ENCODE measurements at regions not wholly inside any gene's neighbourhood (a gene's known extent, or its start where the extent isn't known, plus 50 kb on each side); places are given as distances from the start of the nearest gene placed in this dataset.

- DNase-seq, result no peak
Measured at GRCh38 chr17:34733333-34733732, 154.0 kb downstream of the TMEM132E start.

- no peak for DNase-seq
Measured at GRCh38 chr17:34730816-34731215, 151.4 kb downstream of the TMEM132E start.

DNA sequence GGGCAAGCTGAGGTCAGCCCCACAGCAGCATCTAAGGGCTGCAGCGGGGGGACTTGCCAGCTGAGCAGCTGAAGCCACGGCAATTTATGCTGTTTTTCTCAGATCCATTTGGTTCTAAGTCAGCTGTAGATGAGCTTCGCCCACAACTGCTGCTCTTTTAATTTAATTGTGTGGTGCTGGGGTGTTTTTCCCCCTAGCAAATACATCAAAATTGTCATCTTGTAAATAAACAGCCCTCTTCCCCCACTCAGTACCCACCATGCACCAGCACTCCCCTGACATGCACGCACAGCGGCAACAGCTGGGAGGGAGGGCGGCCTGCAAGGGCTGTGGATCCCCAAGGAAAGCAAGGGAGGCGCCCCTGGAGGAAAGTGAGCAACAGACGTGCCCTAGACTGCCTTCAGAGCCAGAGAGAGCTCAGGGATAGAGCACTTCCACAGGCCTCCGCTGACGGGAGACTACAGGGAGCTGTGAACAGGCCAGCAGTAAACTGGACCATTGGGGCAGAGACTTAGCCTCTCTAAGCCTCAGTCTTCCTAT, 149.5 kb downstream of the TMEM132E start:
- DNase-seq, result no peak

- DNase-seq, result no peak
Measured at GRCh38 chr17:34727601-34728000, 148.2 kb downstream of the TMEM132E start.

GRCh38 chr17:34726536-34727384, 147.4 kb downstream of the TMEM132E start:
- no peak for DNase-seq

DNA sequence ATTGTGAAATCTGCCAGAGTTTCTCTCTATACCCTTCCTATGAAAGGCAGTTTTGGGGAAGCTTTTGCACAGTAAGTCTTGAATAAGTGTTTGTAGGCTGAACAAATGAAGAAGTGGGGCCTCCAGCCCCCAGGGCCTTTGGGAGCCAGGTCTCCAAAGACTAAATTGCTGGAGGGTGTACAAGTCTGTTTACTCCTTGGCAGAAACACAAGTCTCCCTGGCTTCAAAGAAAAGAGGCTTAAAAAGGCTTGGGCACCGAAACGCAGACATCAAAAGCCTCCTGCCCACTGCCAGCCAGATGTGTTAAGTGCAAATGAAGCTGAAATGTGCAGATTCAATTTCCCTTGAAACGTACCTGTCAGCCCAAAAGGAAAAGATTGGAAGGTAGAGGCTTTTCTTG, 146.3 kb downstream of the TMEM132E start:
- no peak for DNase-seq

- DNase-seq, result no peak
Measured at GRCh38 chr17:34725008-34725407, 145.6 kb downstream of the TMEM132E start.

- no peak for DNase-seq
Measured at GRCh38 chr17:34723875-34724274, 144.5 kb downstream of the TMEM132E start.

GRCh38 chr17:34721326-34721725, 141.9 kb downstream of the TMEM132E start:
- no peak for DNase-seq

DNA sequence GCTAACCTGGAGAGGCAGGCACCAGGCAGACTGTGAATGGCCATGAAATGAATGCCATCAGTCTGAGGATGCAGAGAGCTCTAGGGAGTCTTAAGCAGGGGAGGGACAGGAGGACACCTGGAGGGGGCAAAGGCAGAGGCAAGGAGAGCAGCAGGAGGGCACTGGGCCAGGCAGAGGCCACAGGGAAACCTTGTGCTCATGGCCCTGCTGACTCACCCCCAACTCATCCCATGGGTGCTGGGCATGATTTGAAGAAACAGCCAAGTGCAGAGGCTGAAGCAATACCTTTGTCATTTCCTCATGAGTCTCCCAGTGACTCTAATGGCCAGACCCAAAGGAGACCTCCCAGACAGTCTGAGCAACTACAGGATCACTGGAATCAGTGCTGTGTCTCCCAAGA, 141.4 kb downstream of the TMEM132E start:
- no peak for DNase-seq

GRCh38 chr17:34719569-34719968, 140.2 kb downstream of the TMEM132E start:
- no peak for DNase-seq

DNA sequence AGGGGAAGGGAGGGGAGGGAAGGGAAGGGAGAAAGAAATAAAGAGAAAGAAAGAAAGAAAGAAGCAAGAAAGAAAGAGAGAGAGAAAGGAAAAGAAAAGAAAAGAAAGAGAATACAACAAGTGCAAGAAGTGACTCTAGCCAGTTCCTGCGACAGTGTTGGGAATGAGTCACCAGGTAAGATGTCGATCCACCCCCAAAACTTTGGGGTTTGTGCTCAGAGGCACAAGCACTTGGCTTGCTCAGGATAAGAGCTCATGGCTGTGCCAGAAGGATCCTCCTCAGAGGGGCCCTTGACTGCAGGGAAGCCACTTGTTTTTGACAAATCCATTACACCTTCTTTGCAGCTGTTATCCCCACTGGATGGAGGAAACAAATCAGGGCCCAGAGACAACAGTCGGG, 137.7 kb downstream of the TMEM132E start:
- no peak for DNase-seq

GRCh38 chr17:34716291-34716690, 136.9 kb downstream of the TMEM132E start:
- DNase-seq, result no peak

- DNase-seq, result no peak
Measured at GRCh38 chr17:34715504-34715903, 136.1 kb downstream of the TMEM132E start.

GRCh38 chr17:34714475-34715410, 135.4 kb downstream of the TMEM132E start:
- DNase-seq, result no peak

DNA sequence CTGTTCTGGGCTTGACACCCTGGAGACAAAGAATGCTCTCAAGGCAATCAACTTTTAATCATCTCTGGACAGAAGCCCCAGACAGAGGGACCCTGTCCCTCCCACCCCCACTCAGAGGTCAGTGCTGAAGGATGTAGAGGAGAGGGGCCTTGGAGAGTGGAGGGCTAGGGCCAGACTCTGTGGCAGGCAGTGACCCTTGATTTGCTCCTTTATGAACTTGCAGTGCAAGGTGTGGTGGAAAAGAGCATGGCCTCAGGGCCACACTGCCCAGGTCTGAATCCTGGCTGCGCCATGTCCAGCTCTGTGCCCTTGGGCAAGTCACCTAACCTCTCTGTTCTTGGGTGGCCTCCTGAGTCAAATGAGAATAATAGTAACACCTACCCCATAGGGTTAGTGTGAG, 134.3 kb downstream of the TMEM132E start:
- DNase-seq, result no peak

DNA sequence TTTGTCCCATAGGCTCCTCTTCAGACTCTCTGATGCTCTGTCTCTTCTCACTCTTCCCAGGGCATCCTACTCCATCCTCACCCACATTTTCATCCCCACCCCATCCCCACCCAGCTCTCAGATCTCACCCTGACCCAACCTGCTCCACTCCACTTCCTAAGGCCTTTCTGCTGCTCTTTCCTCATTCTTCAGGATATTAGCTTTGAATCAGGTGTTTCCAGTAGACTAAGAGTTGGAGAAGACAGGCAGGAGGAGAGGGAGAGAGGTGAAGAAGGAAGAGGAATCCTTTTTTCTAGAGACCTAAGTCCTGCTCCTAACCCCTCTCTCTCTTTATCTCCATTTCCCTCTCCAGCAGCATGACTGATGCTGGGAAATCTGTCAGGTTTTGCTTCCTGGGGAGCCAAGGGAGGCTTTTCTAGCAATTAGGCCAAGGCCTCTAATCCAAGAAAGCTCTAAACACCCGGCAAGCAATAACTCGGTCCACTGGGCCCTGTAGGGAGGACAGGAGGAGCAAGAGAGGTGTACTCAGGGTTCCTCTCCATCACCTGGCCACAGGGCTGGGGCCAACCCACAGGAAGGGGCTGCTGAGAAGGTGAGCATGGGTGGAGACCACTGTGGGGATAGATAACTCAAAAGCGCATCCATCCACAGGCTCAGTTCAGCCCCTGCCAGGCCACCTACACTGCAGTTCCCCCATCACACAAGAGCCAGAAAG, 133.3 kb downstream of the TMEM132E start:
- no peak for DNase-seq

- no peak for DNase-seq
Measured at GRCh38 chr17:34711646-34712045, 132.3 kb downstream of the TMEM132E start.

DNA sequence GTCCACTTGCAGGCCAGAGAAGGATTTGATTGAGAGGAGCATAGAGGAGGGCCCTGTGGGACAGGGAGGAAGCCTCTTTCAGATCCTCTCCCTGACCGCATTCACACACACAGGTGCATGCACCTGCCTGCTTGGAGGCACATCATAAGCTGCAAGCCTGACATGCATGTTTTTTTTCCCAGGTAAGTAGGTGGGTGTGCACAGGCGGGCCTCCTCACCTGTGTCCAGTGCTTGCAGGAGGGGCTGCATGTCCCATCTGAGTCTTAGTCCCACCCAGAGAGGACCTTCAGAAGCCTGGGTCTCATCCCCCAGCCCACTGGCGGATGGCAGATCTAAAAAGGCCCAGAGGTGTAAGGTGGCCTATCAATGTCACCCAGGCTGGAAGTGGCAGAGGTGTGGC, 130.8 kb downstream of the TMEM132E start:
- DNase-seq, result no peak

- no peak for DNase-seq
Measured at GRCh38 chr17:34709158-34709754, 129.9 kb downstream of the TMEM132E start.

GRCh38 chr17:34706029-34706428, 126.6 kb downstream of the TMEM132E start:
- no peak for DNase-seq

- DNase-seq, result peak; percentile 2
Measured at GRCh38 chr17:34703533-34703932, 124.2 kb downstream of the TMEM132E start.
